MCF 10A (cell line): ENCODE measurements at regions not wholly inside any gene's neighbourhood (a gene's known extent, or its start where the extent isn't known, plus 50 kb on each side); places are given as distances from the start of the nearest gene placed in this dataset.

Experiments
- BruUV-seq: library from RNA; stranded (reverse); fragments of 400-500 nt; replicated peaks from 2 replicates; lab custom pipeline; 2021; lab: Mats Ljungman, UMichigan
- CTCF ChIA-PET: fragments of 300-600 bp; sonication (Branson Sonifier 250); formaldehyde crosslinking; extraction: SDS; loops from one replicate; lab custom pipeline; 2021; ENCODE audit warnings: antibody characterized with exemption, inconsistent platforms; lab: Yijun Ruan, JAX
- POLR2A ChIA-PET: fragments of 300-600, 350-650 bp; sonication (Branson Sonifier 250); formaldehyde crosslinking; extraction: SDS; loops from one replicate; lab custom pipeline; 2020; ENCODE audit warnings: antibody characterized with exemption, inconsistent platforms; lab: Yijun Ruan, JAX
- DNase-seq: peaks from one replicate; pipeline ENCODE4 v3.0.0-alpha.2; 2018; ENCODE audit not compliant: unreplicated experiment
- H3K27ac Mint-ChIP-seq: one replicate; pipeline ENCODE4 v1.8.0; 2022; ENCODE audit warnings: mild to moderate bottlenecking, low read depth, mixed read lengths; ENCODE audit not compliant: unreplicated experiment
- H3K27me3 Mint-ChIP-seq: one replicate; pipeline ENCODE4 v1.8.0; 2022; ENCODE audit warnings: mixed read lengths; ENCODE audit not compliant: insufficient read depth, unreplicated experiment
- H3K36me3 Mint-ChIP-seq: one replicate; pipeline ENCODE4 v1.8.0; 2022; ENCODE audit warnings: mild to moderate bottlenecking, moderate library complexity, mixed read lengths; ENCODE audit not compliant: insufficient read depth, unreplicated experiment
- H3K4me1 Mint-ChIP-seq: one replicate; pipeline ENCODE4 v1.8.0; 2022; ENCODE audit warnings: mixed read lengths; ENCODE audit not compliant: insufficient read depth, unreplicated experiment
- H3K4me3 Mint-ChIP-seq: one replicate; pipeline ENCODE4 v1.8.0; 2022; ENCODE audit warnings: mild to moderate bottlenecking, moderate library complexity, mixed read lengths; ENCODE audit not compliant: unreplicated experiment
- H3K9me3 Mint-ChIP-seq: one replicate; pipeline ENCODE4 v1.8.0; 2022; ENCODE audit warnings: mixed read lengths; ENCODE audit not compliant: unreplicated experiment
- CTCF ChIP-seq: fragments of 200-600 bp; IDR thresholded peaks from one replicate; pipeline ENCODE4 v1.8.0; 2022; ENCODE audit warnings: antibody characterized with exemption, mild to moderate bottlenecking; ENCODE audit not compliant: unreplicated experiment
- intact Hi-C: fragments of 100-400 bp; cut with micrococcal nuclease; formaldehyde crosslinking; loops from 2 replicates; pipeline ENCODE4 v1.14.1; 2022

- TF ChIP-seq CTCF = no peak
- no peaks in the 10 kb centered on the region for H3K27me3 Mint-ChIP-seq
- ChIA-PET POLR2A (no interaction called here), CTCF (no interaction called here)
- no peak overlapping the region for H3K27ac Mint-ChIP-seq
- intact Hi-C loops = no loop called here
- DNase-seq = no peak
- no TSS peak for BruUV-seq
- H3K36me3 Mint-ChIP-seq = no peaks in the 10 kb centered on the region
- H3K9me3 Mint-ChIP-seq = no peaks in the 10 kb centered on the region
- no peak overlapping the region for H3K4me3 Mint-ChIP-seq
- H3K4me1 Mint-ChIP-seq = no peaks in the 10 kb centered on the region
Measured at GRCh38 chr1:68799096-68799495, 302.2 kb upstream of the DEPDC1 start.

GRCh38 chr1:68800182-68800581 lies 303.3 kb upstream of the DEPDC1 start:
- no peak overlapping the region for H3K27ac Mint-ChIP-seq
- DNase-seq = no peak
- intact Hi-C loops = no loop called here
- H3K9me3 Mint-ChIP-seq = no peaks in the 10 kb centered on the region
- no peaks in the 10 kb centered on the region for H3K36me3 Mint-ChIP-seq
- no peak for TF ChIP-seq CTCF
- no peaks in the 10 kb centered on the region for H3K4me1 Mint-ChIP-seq
- ChIA-PET CTCF (interaction anchor here (0.8 kb wide), 1 partner anchor 19 kb away, joined by 3 read pairs; no protein-coding TSS in a partner anchor), POLR2A (no interaction called here)
- BruUV-seq = no TSS peak
- no peak overlapping the region for H3K4me3 Mint-ChIP-seq
- H3K27me3 Mint-ChIP-seq = no peaks in the 10 kb centered on the region

GRCh38 chr1:68801440-68801839 lies 304.6 kb upstream of the DEPDC1 start:
- Mint-ChIP-seq H3K4me1 (no peaks in the 10 kb centered on the region), H3K36me3 (no peaks in the 10 kb centered on the region), H3K4me3 (no peak overlapping the region), H3K9me3 (no peaks in the 10 kb centered on the region), H3K27ac (no peak overlapping the region), H3K27me3 (no peaks in the 10 kb centered on the region)
- no peak for DNase-seq
- intact Hi-C loops = no loop called here
- POLR2A ChIA-PET = no interaction called here
- no peak for TF ChIP-seq CTCF
- no TSS peak for BruUV-seq
- CTCF ChIA-PET = interaction anchor here (0.6 kb wide), 1 partner anchor 742 kb away, joined by 3 read pairs; no protein-coding TSS in a partner anchor

- CTCF ChIA-PET = interaction anchor here (0.6 to 1.0 kb wide), 3 partner anchors 14 to 1802 kb away, joined by 3 to 5 read pairs (median 4); no protein-coding TSS in a partner anchor
- no peaks in the 10 kb centered on the region for H3K4me1 Mint-ChIP-seq
- BruUV-seq = no TSS peak
- TF ChIP-seq CTCF = no peak
- H3K27ac Mint-ChIP-seq = no peak overlapping the region
- intact Hi-C loops = no loop called here
- H3K27me3 Mint-ChIP-seq = no peaks in the 10 kb centered on the region
- DNase-seq = no peak
- H3K36me3 Mint-ChIP-seq = no peaks in the 10 kb centered on the region
- no peaks in the 10 kb centered on the region for H3K9me3 Mint-ChIP-seq
- POLR2A ChIA-PET = no interaction called here
- no peak overlapping the region for H3K4me3 Mint-ChIP-seq
Measured at GRCh38 chr1:68805097-68805641, 308.3 kb upstream of the DEPDC1 start.
